ENCODE measurements at regions not wholly inside any gene's neighbourhood (a gene's known extent, or its start where the extent isn't known, plus 50 kb on each side); places are given as distances from the start of the nearest gene placed in this dataset.

DNA sequence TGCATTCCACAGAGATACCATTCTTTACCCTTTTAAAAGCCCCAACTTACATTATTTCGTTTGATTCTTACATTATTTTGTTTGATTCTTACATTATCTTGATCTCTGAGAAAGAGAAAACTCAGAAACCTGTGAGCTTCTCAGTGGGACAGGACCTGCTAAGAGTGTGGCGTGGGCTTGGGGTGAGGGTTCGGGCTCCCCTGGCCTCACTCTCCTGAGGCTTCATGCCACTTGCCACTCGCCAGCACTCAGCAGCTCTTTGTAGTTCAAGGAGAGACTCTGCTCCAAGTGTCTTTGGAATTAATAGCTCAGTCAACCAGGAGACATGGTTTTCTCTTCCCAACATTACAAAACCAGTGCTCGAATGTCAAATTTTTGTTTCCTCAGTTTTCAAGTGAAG lies 132.4 kb upstream of the RGS17 start:
- H3K27me3 Mint-ChIP-seq (ENCODE audit: low read depth), result no peaks in the 10 kb centered on the region
- no peak overlapping the region for H3K23ac ChIP-seq (ENCODE audit: insufficient read length, low read depth, low read length)
- no peak overlapping the region for H3K9ac ChIP-seq (ENCODE audit: extremely low read depth, insufficient read length, low read length)
- no peak overlapping the region for H3K27ac Mint-ChIP-seq
- no peaks in the 10 kb centered on the region; a peak in 1 of 4 replicates for H3K4me1 Mint-ChIP-seq
- H2BK12ac ChIP-seq (ENCODE audit: insufficient read length, low read depth, low read length), result no peak overlapping the region
- H3K4me3 Mint-ChIP-seq, result no peak overlapping the region
- H3K9me3 Mint-ChIP-seq, result no peaks in the 10 kb centered on the region
- H2BK15ac ChIP-seq (ENCODE audit: low read depth, low read length), result no peak overlapping the region
- no peak overlapping the region for H3K56ac ChIP-seq (ENCODE audit: insufficient read length, low read depth, low read length)
- no peaks in the 10 kb centered on the region for H3K27me3 ChIP-seq (ENCODE audit: insufficient read depth, low read length)
- no peaks in the 10 kb centered on the region for H3K9me3 ChIP-seq (ENCODE audit: control insufficient read depth, low read depth, low read length)
- H3K14ac ChIP-seq (ENCODE audit: insufficient read depth, low read length), result no peak overlapping the region
- H2BK120ac ChIP-seq (ENCODE audit: low read depth, low read length, poor library complexity, severe bottlenecking), result no peak overlapping the region
- H3K79me1 ChIP-seq (ENCODE audit: insufficient read depth, low read depth, low read length, poor library complexity, severe bottlenecking), result no peaks in the 10 kb centered on the region
- H3T11ph ChIP-seq (ENCODE audit: low read length), result no peak overlapping the region
- H2BK20ac ChIP-seq (ENCODE audit: low read depth, low read length, poor library complexity, severe bottlenecking), result no peak overlapping the region
- H3K36me3 Mint-ChIP-seq (ENCODE audit: insufficient read depth in 1 of 3, low read depth in 3 of 3), result no peaks in the 10 kb centered on the region
- DNase-seq, result no peak
- no peak overlapping the region for H2AK5ac ChIP-seq (ENCODE audit: insufficient read length, low read length)
- H4K8ac ChIP-seq (replicated peaks; ENCODE audit: insufficient read length, low read depth, low read length), result no peak overlapping the region
- no peak overlapping the region for H4K5ac ChIP-seq (ENCODE audit: insufficient read length, low read depth, low read length)
- no peak overlapping the region for H3K4ac ChIP-seq (ENCODE audit: low read depth, low read length)
- no peak overlapping the region for H3K27ac ChIP-seq (ENCODE audit: insufficient read length, low read depth, low read length)
- TF ChIP-seq, protein P1, sequence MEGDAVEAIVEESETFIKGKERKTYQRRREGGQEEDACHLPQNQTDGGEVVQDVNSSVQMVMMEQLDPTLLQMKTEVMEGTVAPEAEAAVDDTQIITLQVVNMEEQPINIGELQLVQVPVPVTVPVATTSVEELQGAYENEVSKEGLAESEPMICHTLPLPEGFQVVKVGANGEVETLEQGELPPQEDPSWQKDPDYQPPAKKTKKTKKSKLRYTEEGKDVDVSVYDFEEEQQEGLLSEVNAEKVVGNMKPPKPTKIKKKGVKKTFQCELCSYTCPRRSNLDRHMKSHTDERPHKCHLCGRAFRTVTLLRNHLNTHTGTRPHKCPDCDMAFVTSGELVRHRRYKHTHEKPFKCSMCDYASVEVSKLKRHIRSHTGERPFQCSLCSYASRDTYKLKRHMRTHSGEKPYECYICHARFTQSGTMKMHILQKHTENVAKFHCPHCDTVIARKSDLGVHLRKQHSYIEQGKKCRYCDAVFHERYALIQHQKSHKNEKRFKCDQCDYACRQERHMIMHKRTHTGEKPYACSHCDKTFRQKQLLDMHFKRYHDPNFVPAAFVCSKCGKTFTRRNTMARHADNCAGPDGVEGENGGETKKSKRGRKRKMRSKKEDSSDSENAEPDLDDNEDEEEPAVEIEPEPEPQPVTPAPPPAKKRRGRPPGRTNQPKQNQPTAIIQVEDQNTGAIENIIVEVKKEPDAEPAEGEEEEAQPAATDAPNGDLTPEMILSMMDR (conservative IDR thresholded peaks at IDR 0.05), result no peak
- no peaks in the 10 kb centered on the region for H3K4me1 ChIP-seq (ENCODE audit: insufficient read depth, low read length)
- H3K79me2 ChIP-seq (ENCODE audit: insufficient read depth, low read length), result no peaks in the 10 kb centered on the region
- H2AFZ ChIP-seq (ENCODE audit: low read length), result no peak overlapping the region
- WGBS (ENCODE audit: extremely low coverage, insufficient read length, low lambda C conversion rate), result no CpG with 5 or more reads among the region's 5 CpGs
- H4K20me1 ChIP-seq (ENCODE audit: control insufficient read depth, insufficient read depth, insufficient read length), result no peaks in the 10 kb centered on the region
- H4K91ac ChIP-seq (ENCODE audit: insufficient read length, low read depth, low read length), result no peak overlapping the region
- H3K18ac ChIP-seq (ENCODE audit: insufficient read length, low read depth, low read length), result no peak overlapping the region
- H3K23me2 ChIP-seq (ENCODE audit: insufficient read length, low read depth, low read length, poor library complexity, severe bottlenecking), result no peaks in the 10 kb centered on the region
- H3K4me2 ChIP-seq (ENCODE audit: insufficient read depth, insufficient read length, low read length), result no peak overlapping the region
- H2BK5ac ChIP-seq (ENCODE audit: insufficient read length, low read length), result no peak overlapping the region
